GM23338 (cell line): ENCODE measurements at regions not wholly inside any gene's neighbourhood (a gene's known extent, or its start where the extent isn't known, plus 50 kb on each side); places are given as distances from the start of the nearest gene placed in this dataset.
A peak's percentile ranks its signal among the peaks of the same experiment; 100 is the strongest.

Experiments
- CREB1 ChIP-seq: fragments of 250-450 bp; sonication (Bioruptor Pico); IDR thresholded peaks from 2 replicates; pipeline ENCODE4 v1.5.0; 2020; ENCODE audit warnings: low read depth, mild to moderate bottlenecking, moderate library complexity
- CTCF ChIP-seq, 2 experiments: fragments of 200-600 bp in 1 of 2; sonication (generic) in 1 of 2; conservative IDR thresholded peaks; 2 replicates each; pipeline versions ENCODE4 v1.5.1 to v1.6.1; 2016 to 2017; ENCODE audit warnings: antibody characterized with exemption in 2 of 2, low read depth in 2 of 2, mild to moderate bottlenecking in 2 of 2, moderate library complexity in 1 of 2
- EZH2 ChIP-seq: fragments of 200-600 bp; sonication (generic); IDR thresholded peaks from one replicate; pipeline ENCODE4 v1.8.0; 2017; ENCODE audit warnings: antibody characterized with exemption, mild to moderate bottlenecking, low read depth; ENCODE audit not compliant: unreplicated experiment
- NANOG ChIP-seq: IDR thresholded peaks from 2 replicates; pipeline ENCODE4 v1.6.1; 2016; ENCODE audit warnings: antibody characterized with exemption, borderline replicate concordance
- REST ChIP-seq: IDR thresholded peaks from one replicate; pipeline ENCODE4 v1.6.1; 2018; ENCODE audit warnings: antibody characterized with exemption; ENCODE audit not compliant: unreplicated experiment
- ZNF114 ChIP-seq: fragments of 250-450 bp; sonication (Bioruptor Pico); IDR thresholded peaks from 2 replicates; pipeline ENCODE4 v1.5.0; 2020; ENCODE audit warnings: mild to moderate bottlenecking, moderate library complexity

- TF ChIP-seq CTCF (conservative IDR thresholded peaks at IDR 0.05; ENCODE audit: low read depth in 2 of 2) (peak in 1 of 2 experiments; percentile 12; a peak in 1 of 4 replicates), EZH2 (no peak), CREB1 (no peak), REST (no peak), NANOG (no peak), ZNF114 (CRISPR knock-in tag) (no peak)
Observed at GRCh38 chr16:86756882-86757703, 178.7 kb downstream of the FOXL1 start.
